GM23338 (cell line): ENCODE measurements at regions not wholly inside any gene's neighbourhood (a gene's known extent, or its start where the extent isn't known, plus 50 kb on each side); places are given as distances from the start of the nearest gene placed in this dataset.
"Not testable (repeated sequence)": the region's sequence is repeated elsewhere in the genome, so short reads cannot be mapped to it uniquely, and the experiment has no call there.

Source experiments
- ATAC-seq: fragments of 200-7000 bp; cut with Tn5 transposase; 3 replicates; pipeline ENCODE4 v1.9.1; 2020
- DNase-seq: peaks from one replicate; pipeline ENCODE4 v3.0.0-alpha.2; 2015; ENCODE audit warnings: low spot score
- H2AFZ ChIP-seq: fragments of 200-600 bp; sonication (generic); 2 replicates; pipeline ENCODE4 v1.8.0; 2016; ENCODE audit warnings: antibody characterized with exemption, mild to moderate bottlenecking, moderate library complexity
- H3F3A ChIP-seq: fragments of 200-600 bp; sonication (generic); replicated peaks from 2 replicates; pipeline ENCODE4 v1.8.0; 2017; ENCODE audit warnings: antibody characterized with exemption, mixed run types, low read depth
- H3K27ac ChIP-seq: fragments of 200-600 bp; sonication (generic); 2 replicates; pipeline ENCODE4 v1.6.1; 2016; ENCODE audit warnings: low read depth
- H3K27me3 ChIP-seq: fragments of 200-600 bp; sonication (generic); 2 replicates; pipeline ENCODE4 v1.8.0; 2016; ENCODE audit warnings: mild to moderate bottlenecking, mixed run types, moderate library complexity; ENCODE audit not compliant: insufficient read depth
- H3K36me3 ChIP-seq: fragments of 200-600 bp; sonication (generic); 2 replicates; pipeline ENCODE4 v1.8.0; 2016; ENCODE audit warnings: mild to moderate bottlenecking; ENCODE audit not compliant: insufficient read depth
- H3K4me1 ChIP-seq: fragments of 200-600 bp; sonication (generic); 2 replicates; pipeline ENCODE4 v1.8.0; 2016; ENCODE audit warnings: mild to moderate bottlenecking, moderate library complexity; ENCODE audit not compliant: insufficient read depth
- H3K4me2 ChIP-seq: fragments of 200-600 bp; sonication (generic); 2 replicates; pipeline ENCODE4 v1.7.1; 2017; ENCODE audit warnings: mixed run types
- H3K4me3 ChIP-seq: fragments of 200-600 bp; sonication (generic); 2 replicates; pipeline ENCODE4 v1.6.1; 2016; ENCODE audit warnings: mixed run types
- H3K79me2 ChIP-seq: fragments of 200-600 bp; sonication (generic); replicated peaks from 2 replicates; pipeline ENCODE4 v1.8.0; 2017; ENCODE audit warnings: mild to moderate bottlenecking; ENCODE audit not compliant: insufficient read depth
- H3K9me2 ChIP-seq: fragments of 200-600 bp; sonication (generic); 2 replicates; pipeline ENCODE4 v1.8.0; 2017; ENCODE audit not compliant: insufficient read depth
- H4K20me1 ChIP-seq: fragments of 200-600 bp; sonication (generic); replicated peaks from 2 replicates; pipeline ENCODE4 v1.8.0; 2017; ENCODE audit warnings: mild to moderate bottlenecking; ENCODE audit not compliant: insufficient read depth
- H3K27ac Mint-ChIP-seq: 2 replicates; pipeline ENCODE4 v1.8.0; 2020; ENCODE audit warnings: inconsistent platforms, mild to moderate bottlenecking, moderate library complexity, mixed read lengths
- H3K27me3 Mint-ChIP-seq: 3 replicates; pipeline ENCODE4 v1.8.0; 2022; ENCODE audit warnings: low read depth, mild to moderate bottlenecking, moderate library complexity, mixed read lengths, inconsistent platforms; ENCODE audit not compliant: insufficient read depth, poor library complexity
- H3K36me3 Mint-ChIP-seq: 3 replicates; pipeline ENCODE4 v1.8.0; 2021; ENCODE audit warnings: low read depth, mild to moderate bottlenecking, inconsistent platforms, moderate library complexity, mixed read lengths
- H3K4me1 Mint-ChIP-seq: 3 replicates; pipeline ENCODE4 v1.8.0; 2020; ENCODE audit warnings: mild to moderate bottlenecking, inconsistent platforms, mixed read lengths
- H3K4me3 Mint-ChIP-seq: 3 replicates; pipeline ENCODE4 v1.8.0; 2021; ENCODE audit warnings: moderate library complexity, mild to moderate bottlenecking, inconsistent platforms, mixed read lengths
- H3K9me3 Mint-ChIP-seq: 3 replicates; pipeline ENCODE4 v1.8.0; 2020; ENCODE audit warnings: moderate library complexity, mild to moderate bottlenecking, inconsistent platforms, mixed read lengths
- CREB1 ChIP-seq: fragments of 250-450 bp; sonication (Bioruptor Pico); IDR thresholded peaks from 2 replicates; pipeline ENCODE4 v1.5.0; 2020; ENCODE audit warnings: low read depth, mild to moderate bottlenecking, moderate library complexity
- CTCF ChIP-seq, 2 experiments: fragments of 200-600 bp in 1 of 2; sonication (generic) in 1 of 2; conservative IDR thresholded peaks; 2 replicates each; pipeline versions ENCODE4 v1.5.1 to v1.6.1; 2016 to 2017; ENCODE audit warnings: antibody characterized with exemption in 2 of 2, low read depth in 2 of 2, mild to moderate bottlenecking in 2 of 2, moderate library complexity in 1 of 2
- EZH2phosphoT487 ChIP-seq: fragments of 200-600 bp; sonication (generic); IDR thresholded peaks from one replicate; pipeline ENCODE4 v1.8.1; 2018; ENCODE audit warnings: antibody characterized with exemption; ENCODE audit not compliant: unreplicated experiment
- JUNB ChIP-seq: IDR thresholded peaks from one replicate; pipeline ENCODE4 v1.6.1; 2016; ENCODE audit warnings: antibody characterized with exemption; ENCODE audit not compliant: unreplicated experiment
- NANOG ChIP-seq: IDR thresholded peaks from 2 replicates; pipeline ENCODE4 v1.6.1; 2016; ENCODE audit warnings: antibody characterized with exemption, borderline replicate concordance
- POLR2AphosphoS5 ChIP-seq: IDR thresholded peaks from 2 replicates; pipeline ENCODE4 v1.6.1; 2016; ENCODE audit warnings: antibody characterized with exemption, low read depth
- REST ChIP-seq: IDR thresholded peaks from one replicate; pipeline ENCODE4 v1.6.1; 2018; ENCODE audit warnings: antibody characterized with exemption; ENCODE audit not compliant: unreplicated experiment
- STAT1 ChIP-seq: IDR thresholded peaks from one replicate; pipeline ENCODE4 v1.6.1; 2016; ENCODE audit warnings: antibody characterized with exemption; ENCODE audit not compliant: unreplicated experiment
- ZNF114 ChIP-seq: fragments of 250-450 bp; sonication (Bioruptor Pico); IDR thresholded peaks from 2 replicates; pipeline ENCODE4 v1.5.0; 2020; ENCODE audit warnings: mild to moderate bottlenecking, moderate library complexity
- ZNF331 ChIP-seq: fragments of 250-450 bp; sonication (Bioruptor Pico); IDR thresholded peaks from 2 replicates; pipeline ENCODE4 v1.5.0; 2020; ENCODE audit warnings: low read depth, mild to moderate bottlenecking, moderate library complexity
- ZNF462 ChIP-seq: fragments of 250-450 bp; sonication (Bioruptor Pico); IDR thresholded peaks from 2 replicates; pipeline ENCODE4 v1.5.0; 2020; ENCODE audit warnings: mild to moderate bottlenecking, moderate library complexity

GRCh38 chr9:30366140-30366539 is 2018.3 kb upstream of the ACO1 start:
- H3K27me3 Mint-ChIP-seq, H3K27ac Mint-ChIP-seq, H3K4me2 ChIP-seq, H3F3A ChIP-seq, H3K4me3 ChIP-seq, H3K4me3 Mint-ChIP-seq, H3K79me2 ChIP-seq, H3K9me3 Mint-ChIP-seq, H3K27ac ChIP-seq, H3K36me3 ChIP-seq, H3K9me2 ChIP-seq, H3K36me3 Mint-ChIP-seq, H3K27me3 ChIP-seq, ATAC-seq, DNase-seq, H4K20me1 ChIP-seq: not testable (repeated sequence)
- H3K4me1 Mint-ChIP-seq = peaks cover 15% of the 10 kb centered on the region; the same call in 2 of the 3 replicates
- peak overlapping the region; percentile 15; the same call in 1 of the 2 replicates for H2AFZ ChIP-seq
- H3K4me1 ChIP-seq = peaks cover 10% of the 10 kb centered on the region

GRCh38 chr9:30382271-30382670 is 2002.2 kb upstream of the ACO1 start:
- no peak overlapping the region for H3K27ac ChIP-seq
- no peak overlapping the region for H3K4me3 ChIP-seq
- DNase-seq (no peak), ATAC-seq (no peak)
- no peaks in the 10 kb centered on the region for H3K4me1 Mint-ChIP-seq
- H3K79me2 ChIP-seq = no peaks in the 10 kb centered on the region
- no peaks in the 10 kb centered on the region for H3K9me3 Mint-ChIP-seq
- H3K4me1 ChIP-seq = no peaks in the 10 kb centered on the region
- no peak overlapping the region for H3K4me2 ChIP-seq
- H3K27me3 ChIP-seq = no peaks in the 10 kb centered on the region
- no peaks in the 10 kb centered on the region for H4K20me1 ChIP-seq
- H3K36me3 Mint-ChIP-seq = no peaks in the 10 kb centered on the region
- no peaks in the 10 kb centered on the region for H3K9me2 ChIP-seq
- no peaks in the 10 kb centered on the region for H3K36me3 ChIP-seq
- no peak overlapping the region for H3K4me3 Mint-ChIP-seq
- H3K27ac Mint-ChIP-seq = no peak overlapping the region
- no peaks in the 10 kb centered on the region for H3F3A ChIP-seq
- no peaks in the 10 kb centered on the region for H3K27me3 Mint-ChIP-seq
- H2AFZ ChIP-seq = no peak overlapping the region
- no peak for TF ChIP-seq ZNF331 (CRISPR knock-in tag)
- TF ChIP-seq CREB1 (CRISPR knock-in tag) = no peak
- no peak for TF ChIP-seq POLR2AphosphoS5
- no peak for TF ChIP-seq ZNF114 (CRISPR knock-in tag)
- no peak for TF ChIP-seq ZNF462 (CRISPR knock-in tag)
- no peak for TF ChIP-seq EZH2phosphoT487
- TF ChIP-seq JUNB = no peak
- TF ChIP-seq CTCF (conservative IDR thresholded peaks at IDR 0.05; ENCODE audit: low read depth in 2 of 2) = no peak
- no peak for TF ChIP-seq REST
- TF ChIP-seq STAT1 = no peak
- TF ChIP-seq NANOG = no peak
